ENCODE measurements at regions not wholly inside any gene's neighbourhood (a gene's known extent, or its start where the extent isn't known, plus 50 kb on each side); places are given as distances from the start of the nearest gene placed in this dataset.
"Not testable (repeated sequence)": the region's sequence is repeated elsewhere in the genome, so short reads cannot be mapped to it uniquely, and the experiment has no call there.

- no peak for DNase-seq (ENCODE audit: low spot score)
Observed at GRCh38 chr18:22817844-22818243, 115.3 kb upstream of the RBBP8 start.

GRCh38 chr18:22822024-22822423, 111.1 kb upstream of the RBBP8 start:
- no peak for DNase-seq (ENCODE audit: low spot score)

GRCh38 chr18:22822841-22823508, 110.2 kb upstream of the RBBP8 start:
- no peak for DNase-seq (ENCODE audit: low spot score)

GRCh38 chr18:22826726-22827125, 106.4 kb upstream of the RBBP8 start:
- DNase-seq (ENCODE audit: low spot score) = no peak

- no peak for DNase-seq (ENCODE audit: low spot score)
Observed at GRCh38 chr18:22827216-22827615, 105.9 kb upstream of the RBBP8 start.

- no peak for DNase-seq (ENCODE audit: low spot score)
Observed at GRCh38 chr18:22827741-22828140, 105.4 kb upstream of the RBBP8 start.

GRCh38 chr18:22828171-22828570, 105.0 kb upstream of the RBBP8 start:
- no peak for DNase-seq (ENCODE audit: low spot score)

- not testable (repeated sequence) for DNase-seq (ENCODE audit: low spot score)
Observed at GRCh38 chr18:22828583-22828982, 104.5 kb upstream of the RBBP8 start.

GRCh38 chr18:22829781-22830180, 103.3 kb upstream of the RBBP8 start:
- DNase-seq (ENCODE audit: low spot score) = no peak

GRCh38 chr18:22830511-22830910, 102.6 kb upstream of the RBBP8 start:
- DNase-seq (ENCODE audit: low spot score) = no peak

- DNase-seq (ENCODE audit: low spot score) = no peak
Observed at GRCh38 chr18:22831441-22831904, 101.7 kb upstream of the RBBP8 start.

- DNase-seq (ENCODE audit: low spot score) = no peak
Observed at GRCh38 chr18:22836932-22837331, 96.2 kb upstream of the RBBP8 start.

- no peak for DNase-seq (ENCODE audit: low spot score)
Observed at GRCh38 chr18:22838221-22838620, 94.9 kb upstream of the RBBP8 start.

- DNase-seq (ENCODE audit: low spot score) = no peak
Observed at GRCh38 chr18:22838639-22839277, 94.4 kb upstream of the RBBP8 start.

- DNase-seq (ENCODE audit: low spot score) = no peak
Observed at GRCh38 chr18:22839340-22839821, 93.7 kb upstream of the RBBP8 start.

GRCh38 chr18:22840606-22841144, 92.5 kb upstream of the RBBP8 start:
- DNase-seq (ENCODE audit: low spot score) = no peak

- no peak for DNase-seq (ENCODE audit: low spot score)
Observed at GRCh38 chr18:22841840-22842239, 91.3 kb upstream of the RBBP8 start.

GRCh38 chr18:22844190-22844589, 88.9 kb upstream of the RBBP8 start:
- no peak for DNase-seq (ENCODE audit: low spot score)

GRCh38 chr18:22844628-22845027, 88.5 kb upstream of the RBBP8 start:
- DNase-seq (ENCODE audit: low spot score) = no peak

- peak; percentile 4 for DNase-seq (ENCODE audit: low spot score)
Observed at GRCh38 chr18:22846088-22846683, 86.9 kb upstream of the RBBP8 start.

- DNase-seq (ENCODE audit: low spot score) = no peak
Observed at GRCh38 chr18:22846697-22847096, 86.4 kb upstream of the RBBP8 start.

GRCh38 chr18:22847392-22847791, 85.7 kb upstream of the RBBP8 start:
- DNase-seq (ENCODE audit: low spot score) = no peak

GRCh38 chr18:22847867-22848451, 85.2 kb upstream of the RBBP8 start:
- no peak for DNase-seq (ENCODE audit: low spot score)
